GM19467 (cell line): ENCODE measurements at regions not wholly inside any gene's neighbourhood (a gene's known extent, or its start where the extent isn't known, plus 50 kb on each side); places are given as distances from the start of the nearest gene placed in this dataset.
"Not testable (repeated sequence)": the region's sequence is repeated elsewhere in the genome, so short reads cannot be mapped to it uniquely, and the experiment has no call there.

Experiments
- ATAC-seq: cut with Tn5 transposase; IDR thresholded peaks from one replicate; pipeline ENCODE4 v1.9.1; 2021; ENCODE audit warnings: mild to moderate bottlenecking, moderate library complexity; ENCODE audit not compliant: unreplicated experiment

DNA sequence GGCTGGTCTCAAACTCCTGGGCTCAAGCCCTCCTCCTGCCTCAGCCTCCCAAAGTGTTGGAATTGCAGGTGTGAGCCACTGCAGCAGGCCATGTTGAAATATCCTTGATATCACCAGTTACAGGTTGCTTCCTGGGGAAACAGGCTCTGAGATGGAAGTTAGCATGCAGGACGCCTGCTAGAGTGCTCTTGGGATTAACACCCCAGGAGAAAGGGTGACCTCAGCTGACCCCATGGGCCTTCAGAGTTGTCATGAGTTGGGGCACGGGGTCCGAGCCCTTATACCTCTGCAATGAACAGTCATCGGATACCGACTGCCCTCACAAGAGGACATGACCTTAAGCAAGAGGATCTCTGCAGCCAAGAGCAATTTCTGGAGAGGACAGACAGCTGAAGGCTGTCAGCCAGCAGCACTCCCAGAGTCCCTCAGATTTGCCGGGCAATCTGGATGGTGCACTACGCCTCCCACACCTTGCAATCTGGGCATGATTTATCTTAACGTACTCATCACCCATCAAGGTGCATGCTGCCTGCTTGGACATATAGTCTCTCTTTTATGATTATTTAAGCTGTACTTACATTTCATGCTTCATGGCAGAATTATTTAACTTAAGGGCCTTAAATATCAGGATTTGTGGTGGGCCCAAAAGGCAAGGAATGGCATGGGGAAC is 134.6 kb downstream of the ADSS2 start:
- ATAC-seq = no peak

DNA sequence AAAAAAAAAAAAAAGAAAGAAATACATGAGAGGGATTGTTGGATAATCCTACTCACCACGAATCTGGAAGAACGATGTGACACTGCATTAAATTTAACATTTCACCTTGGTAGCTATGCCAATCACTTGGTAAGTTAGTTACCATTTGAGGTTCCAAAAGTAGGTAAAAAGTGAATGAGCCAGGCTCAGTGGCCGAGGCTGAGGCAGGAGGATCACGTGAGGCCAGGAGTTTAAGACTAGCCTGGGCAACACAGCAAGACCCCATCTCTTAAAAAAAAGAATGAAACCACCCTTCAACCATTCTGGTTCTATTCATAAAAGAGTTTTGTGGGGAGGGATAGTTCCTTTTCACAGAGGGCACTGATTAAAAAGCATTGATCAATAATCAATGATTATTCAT is 133.6 kb downstream of the ADSS2 start:
- no peak for ATAC-seq

DNA sequence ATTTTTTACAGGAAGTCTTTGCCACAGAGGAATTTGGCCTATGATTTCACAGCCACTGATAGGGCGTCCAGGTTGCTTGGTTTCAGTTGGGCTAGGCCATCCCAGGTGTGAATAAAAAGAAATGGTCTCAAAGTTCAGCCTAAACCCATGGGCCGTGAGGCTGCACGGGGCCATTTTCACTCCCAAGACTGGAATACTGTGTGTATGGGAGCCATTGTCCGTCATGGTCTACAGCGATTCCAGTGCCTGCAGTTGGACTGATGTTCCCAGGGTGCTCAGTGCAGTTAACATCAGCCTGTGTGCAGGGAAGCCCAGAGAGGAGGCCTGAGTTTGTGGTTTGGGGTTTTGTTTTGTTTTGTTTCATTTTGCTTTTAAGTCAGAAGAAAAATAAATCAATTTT is 133.2 kb downstream of the ADSS2 start:
- no peak for ATAC-seq

DNA sequence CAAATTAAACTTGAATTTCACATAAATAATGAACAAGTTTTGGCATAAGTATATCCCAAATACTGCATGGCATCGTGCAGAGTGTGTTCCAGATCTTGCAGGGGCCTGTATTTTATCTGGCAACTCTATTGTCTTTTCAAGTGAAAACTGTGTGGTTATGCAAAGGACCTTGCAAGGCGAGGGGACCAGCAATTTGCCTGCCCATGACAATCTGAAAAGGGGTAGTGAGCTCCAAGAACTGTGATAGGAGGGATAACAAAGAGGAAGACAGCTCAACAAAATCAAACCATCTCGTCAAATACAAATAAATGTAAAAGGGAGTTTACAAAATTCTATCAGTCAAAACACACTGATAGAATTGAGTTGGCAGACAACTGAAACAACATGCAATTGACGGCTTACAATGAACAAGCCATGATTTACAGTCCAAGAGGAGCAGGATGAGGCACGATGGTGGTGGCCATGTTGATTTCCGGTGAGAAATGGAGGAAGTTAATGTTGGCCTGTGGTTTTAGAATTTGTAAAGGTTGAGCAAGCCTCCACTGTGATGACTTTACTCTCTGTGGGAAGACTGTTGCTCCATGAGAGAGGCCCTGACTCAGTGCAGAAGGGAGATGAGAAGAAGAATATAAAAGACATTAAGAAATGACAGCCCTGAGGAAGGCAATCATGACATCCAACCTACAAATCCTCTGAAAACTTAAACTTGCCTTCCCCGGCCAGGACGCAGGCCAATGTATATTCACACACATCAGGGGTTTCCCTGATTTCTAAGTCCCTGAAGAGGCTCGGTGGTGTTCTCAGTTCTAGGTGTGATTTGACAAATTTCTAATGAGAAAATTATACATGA is 132.2 kb downstream of the ADSS2 start:
- peak; percentile 69 for ATAC-seq

DNA sequence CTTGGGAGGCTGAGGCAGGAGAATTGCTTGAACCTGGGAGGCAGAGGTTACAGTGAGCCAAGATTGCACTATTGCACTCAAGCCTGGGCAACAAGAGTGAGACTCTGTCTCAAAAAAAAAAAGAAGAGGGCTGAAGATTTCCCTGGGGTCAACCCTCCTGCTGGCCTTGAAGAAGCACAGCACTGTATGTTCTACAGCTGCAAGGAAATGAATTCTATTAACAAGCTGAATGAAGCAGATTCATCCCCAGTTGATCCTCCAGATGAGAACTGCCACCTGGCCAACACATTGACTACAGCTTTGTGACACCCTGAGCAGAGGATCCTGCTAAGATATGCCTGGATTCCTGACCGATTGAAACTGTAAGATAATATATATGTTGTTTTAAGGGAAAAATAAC is 129.5 kb downstream of the ADSS2 start:
- ATAC-seq = no peak

DNA sequence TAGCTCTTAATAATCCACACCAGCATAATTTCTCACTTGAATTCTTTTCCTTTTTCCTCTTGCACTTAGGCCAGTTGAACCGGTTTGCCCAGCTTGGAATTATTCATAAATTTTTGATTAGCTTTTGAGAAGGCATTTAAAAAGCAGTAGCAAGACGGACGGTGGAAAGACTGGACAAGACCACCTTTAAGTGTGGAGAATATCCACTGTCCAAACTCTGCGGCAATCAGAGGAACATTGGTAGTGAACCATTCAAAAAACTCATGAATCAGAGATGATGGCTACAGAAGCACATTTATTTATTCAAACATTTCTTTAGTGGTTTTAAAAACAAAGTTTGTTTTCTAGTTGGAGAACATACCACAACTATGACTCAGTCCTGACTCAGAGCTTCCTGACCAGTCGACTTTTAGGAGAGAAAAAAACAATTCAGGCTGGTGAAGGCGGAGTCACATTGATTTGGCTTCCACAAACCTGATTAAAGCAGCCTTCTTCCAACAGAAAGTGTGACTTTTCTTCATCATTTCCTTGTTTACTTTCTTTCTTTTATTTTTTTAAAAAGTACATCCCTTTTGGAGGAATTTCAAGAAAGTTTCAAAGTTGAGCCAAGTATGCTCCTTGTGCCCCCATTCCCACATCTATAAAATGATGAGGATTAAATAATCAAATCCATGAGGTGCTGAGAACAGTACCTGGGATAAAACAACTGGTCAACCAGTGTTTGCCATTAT is 128.8 kb downstream of the ADSS2 start:
- ATAC-seq = no peak

DNA sequence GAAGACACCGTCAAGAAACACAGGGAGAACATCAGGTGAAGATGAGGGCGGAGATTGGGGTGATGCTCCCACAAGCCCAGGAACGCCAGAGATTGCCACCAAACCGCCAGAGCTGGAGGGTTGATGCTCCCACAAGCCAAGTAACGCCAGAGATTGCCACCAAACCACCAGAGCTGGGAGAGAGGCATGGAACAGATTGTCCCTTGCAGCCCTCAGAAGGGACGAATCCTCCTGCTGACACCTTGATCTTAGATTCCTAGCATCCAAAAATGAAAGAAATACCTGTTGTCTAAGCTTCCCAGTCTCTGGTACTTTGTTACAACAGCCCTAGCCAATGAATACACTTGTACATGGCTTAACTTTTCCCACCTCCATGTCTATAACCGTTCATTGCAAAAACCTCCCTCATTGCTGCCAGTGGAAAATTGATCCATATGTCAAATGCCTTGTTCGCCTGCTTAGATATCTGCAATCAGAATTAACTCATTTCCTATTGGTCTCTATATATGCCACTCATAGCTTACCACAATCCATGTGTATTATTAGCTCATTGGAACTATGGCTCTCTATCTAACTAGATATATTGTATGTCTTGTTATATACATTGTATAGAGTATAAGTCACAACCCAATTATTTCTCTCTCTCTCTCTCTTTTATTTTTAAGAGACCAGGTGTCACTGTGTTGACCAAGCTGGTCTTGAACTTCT is 127.4 kb downstream of the ADSS2 start:
- no peak for ATAC-seq

DNA sequence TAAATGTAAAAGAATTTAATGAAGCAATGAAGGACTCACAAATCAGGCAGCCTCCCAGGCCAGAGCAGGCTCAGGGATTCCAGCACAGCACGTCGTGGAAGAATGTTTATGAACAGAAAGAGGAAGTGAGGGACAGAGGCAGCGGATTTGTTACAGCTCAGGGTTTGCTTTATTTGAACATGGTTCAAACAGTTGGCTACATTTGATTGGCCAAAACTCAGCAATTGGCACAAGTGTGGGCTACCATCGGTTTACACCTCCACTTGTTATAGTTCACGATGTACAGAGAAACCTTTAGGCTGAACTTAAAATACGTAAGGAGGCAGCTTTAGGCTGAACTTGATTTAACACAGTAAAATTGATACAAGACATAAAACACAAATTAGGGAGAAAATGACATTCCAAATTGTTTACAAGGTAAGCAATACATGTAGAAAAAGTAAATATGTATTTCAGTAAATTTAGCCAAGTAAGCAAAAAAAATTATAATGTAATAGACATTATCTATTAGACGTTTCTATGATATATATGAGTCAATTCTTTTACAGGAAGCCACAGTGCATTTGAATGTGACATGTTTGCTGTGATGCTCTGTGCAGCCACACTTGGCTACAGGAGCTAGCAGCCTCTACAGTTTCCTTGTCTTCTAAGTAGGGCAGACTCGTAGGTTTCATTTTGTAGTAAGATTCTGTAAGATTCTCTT is 126.5 kb downstream of the ADSS2 start:
- peak; percentile 81 for ATAC-seq

DNA sequence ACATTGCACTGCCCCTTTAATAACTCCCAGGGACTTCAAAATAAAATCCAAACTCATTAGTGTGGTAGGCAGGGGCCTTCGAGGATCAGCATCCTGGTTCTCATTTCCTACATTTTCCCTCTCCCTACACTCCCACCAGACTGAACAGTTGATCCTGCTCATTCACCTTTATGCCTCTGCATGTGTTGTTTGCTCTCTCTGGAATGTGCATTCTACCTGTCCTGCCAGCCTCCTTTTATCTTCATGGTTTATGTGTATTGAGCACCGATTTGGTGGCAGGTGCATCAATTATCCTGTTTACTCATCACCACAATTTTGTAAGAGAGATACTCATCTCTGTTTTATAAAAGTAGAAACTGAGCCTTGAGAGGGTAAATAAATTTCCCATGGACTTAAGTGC is 125.0 kb downstream of the ADSS2 start:
- ATAC-seq = no peak

DNA sequence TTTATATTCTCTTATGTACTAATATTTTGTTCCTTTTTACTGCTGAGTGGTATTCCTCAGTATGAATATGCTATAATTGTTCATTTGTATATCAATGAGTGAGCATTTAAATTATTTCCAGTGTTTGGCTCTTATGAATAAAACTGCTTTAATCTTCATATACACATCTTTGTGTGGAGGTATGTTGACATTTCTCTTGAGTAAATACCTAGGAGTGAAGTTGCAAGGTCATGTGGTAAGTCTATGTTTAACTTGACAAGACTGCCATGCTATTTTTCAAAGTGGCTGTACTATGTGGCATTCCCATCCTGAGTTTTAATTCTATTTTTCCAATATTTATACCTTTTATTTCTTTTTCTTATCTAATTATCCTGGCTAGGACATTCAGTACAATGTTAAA is 124.2 kb downstream of the ADSS2 start:
- no peak for ATAC-seq

DNA sequence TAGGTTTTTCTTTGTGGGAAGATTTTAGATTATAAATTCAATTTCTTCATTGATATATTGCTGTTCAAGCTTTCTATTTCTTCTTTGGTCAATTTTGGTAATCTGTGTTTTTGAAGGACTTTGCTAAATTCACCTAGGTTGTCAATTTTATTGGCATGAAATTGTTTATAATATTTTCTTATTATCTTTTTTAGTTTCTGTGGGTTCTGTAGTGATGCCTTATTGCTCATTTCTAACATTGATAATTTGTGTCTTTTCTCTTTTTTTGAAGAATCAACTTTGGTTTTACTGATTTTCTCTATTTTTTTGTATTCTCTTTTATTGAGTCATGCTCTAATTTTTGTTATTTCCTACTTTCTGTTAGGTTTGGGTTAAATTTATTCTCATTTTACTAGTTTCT is 123.2 kb downstream of the ADSS2 start:
- ATAC-seq = no peak

DNA sequence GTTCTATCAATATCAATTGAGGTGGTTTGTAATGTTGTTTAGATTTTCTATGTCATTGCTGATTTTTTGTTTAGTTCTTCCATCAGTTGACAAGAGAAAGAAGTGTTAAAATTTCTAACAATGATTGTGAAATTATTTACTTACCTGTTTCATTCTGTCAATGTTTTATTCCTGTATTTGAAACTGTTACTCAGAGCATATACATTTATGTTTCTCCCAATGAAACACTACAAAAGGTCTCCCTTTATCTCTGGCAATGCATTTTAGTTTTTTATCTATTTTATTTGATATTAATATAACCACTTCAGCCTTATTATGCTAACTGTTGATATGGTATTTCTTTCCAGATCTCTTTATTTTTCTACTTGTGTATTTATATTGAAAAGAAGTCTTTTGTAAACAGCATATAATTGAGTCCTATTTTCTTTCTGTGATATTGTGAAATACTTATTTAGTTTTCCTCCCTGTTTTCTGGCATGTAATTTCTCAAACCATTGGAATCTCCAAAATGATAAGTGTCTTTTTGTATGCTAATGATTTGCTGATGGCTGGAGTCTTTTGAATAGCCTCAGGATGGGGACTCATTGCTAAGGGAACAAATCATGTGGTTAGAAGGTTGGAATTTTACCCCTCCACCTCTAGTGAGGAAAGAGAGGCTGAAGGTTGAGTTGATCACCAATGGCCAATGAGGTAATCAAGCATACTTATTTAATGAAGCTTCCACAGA is 122.0 kb downstream of the ADSS2 start:
- ATAC-seq = no peak

DNA sequence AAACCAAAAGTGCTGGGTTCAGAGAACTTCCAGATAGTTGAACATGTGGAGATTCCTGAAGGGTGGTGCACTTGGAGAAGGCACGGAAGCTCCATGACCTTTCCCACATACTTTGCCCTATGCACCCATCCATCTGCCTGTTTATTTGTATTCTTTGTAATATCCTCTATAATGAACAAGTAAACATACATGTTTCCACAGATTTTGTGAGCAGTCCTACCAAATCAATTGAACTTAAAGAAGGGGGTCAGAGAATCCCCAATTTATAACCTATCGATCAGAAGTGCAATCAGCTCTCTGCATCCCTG is 121.4 kb downstream of the ADSS2 start:
- ATAC-seq = no peak

DNA sequence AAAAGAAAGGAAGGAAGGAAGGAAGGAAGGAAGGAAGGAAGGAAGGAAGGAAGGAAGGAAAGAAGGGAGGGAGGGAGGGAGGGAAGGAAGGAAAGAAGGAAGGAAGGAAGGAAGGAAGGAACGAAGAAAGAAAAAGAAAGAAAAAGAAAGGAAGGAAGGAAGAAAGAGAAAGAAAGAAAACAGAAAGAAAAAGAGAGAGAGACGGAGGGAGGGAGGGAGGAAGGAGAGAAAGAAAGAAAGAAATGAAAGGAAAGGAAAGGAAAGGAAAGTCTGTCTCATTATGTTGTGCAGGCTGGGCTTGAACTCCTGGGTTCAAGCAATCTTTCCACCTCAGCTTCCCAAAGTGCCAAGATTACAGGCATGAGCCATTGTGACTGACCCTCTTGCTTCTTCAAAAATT is 118.9 kb downstream of the ADSS2 start:
- ATAC-seq = not testable (repeated sequence)

DNA sequence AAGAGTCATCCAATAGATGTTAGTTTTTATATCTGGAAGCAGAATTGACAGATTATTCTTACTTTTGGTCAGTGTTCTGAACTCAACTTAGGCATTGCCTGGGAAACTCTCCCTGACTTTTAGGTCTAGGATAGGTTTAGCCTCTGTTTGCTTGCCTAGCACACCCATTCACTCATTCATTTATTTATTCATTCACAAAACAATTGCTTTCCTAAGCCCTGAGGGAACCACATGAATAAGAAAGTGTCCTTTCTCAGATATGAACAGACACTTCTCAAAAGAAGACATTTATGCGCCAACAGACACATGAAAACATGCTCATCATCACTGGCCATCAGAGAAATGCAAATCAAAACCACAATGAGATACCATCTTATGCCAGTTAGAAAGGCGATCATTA is 117.4 kb downstream of the ADSS2 start:
- ATAC-seq = not testable (repeated sequence)

DNA sequence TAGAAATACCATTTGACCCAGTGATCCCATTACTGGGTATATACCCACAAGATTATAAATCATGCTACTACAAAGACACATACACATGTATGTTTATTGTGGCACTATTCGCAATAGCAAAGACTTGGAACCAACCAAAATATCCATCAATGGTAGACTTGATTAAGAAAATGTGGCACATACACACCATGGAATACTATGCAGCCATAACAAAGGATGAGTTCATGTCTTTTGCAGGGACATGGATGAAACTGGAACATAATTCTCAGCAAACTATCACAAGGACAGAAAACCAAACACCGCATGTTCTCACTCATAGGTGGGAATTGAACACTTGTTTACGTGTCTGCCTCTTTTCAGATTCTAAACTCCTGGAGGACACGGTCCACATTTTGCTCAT is 116.9 kb downstream of the ADSS2 start:
- not testable (repeated sequence) for ATAC-seq

DNA sequence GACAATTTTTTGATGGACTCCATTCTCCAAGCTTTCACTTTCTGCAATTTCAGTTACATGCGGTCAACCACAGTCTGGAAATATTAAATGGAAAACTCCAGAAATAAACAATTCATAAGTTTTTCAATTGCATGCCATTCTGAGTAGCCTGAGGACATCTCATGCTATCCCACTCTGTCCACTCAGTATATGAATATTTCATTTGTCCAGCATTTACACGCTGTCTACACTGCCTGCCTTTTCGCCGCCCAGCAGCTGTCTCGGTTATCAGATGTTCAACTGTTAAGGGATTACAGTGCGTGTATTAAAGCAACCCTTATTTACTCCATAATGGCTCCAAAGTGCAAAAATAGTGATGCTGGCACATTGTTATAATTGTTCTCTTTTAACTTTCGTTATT is 116.3 kb downstream of the ADSS2 start:
- ATAC-seq = no peak

DNA sequence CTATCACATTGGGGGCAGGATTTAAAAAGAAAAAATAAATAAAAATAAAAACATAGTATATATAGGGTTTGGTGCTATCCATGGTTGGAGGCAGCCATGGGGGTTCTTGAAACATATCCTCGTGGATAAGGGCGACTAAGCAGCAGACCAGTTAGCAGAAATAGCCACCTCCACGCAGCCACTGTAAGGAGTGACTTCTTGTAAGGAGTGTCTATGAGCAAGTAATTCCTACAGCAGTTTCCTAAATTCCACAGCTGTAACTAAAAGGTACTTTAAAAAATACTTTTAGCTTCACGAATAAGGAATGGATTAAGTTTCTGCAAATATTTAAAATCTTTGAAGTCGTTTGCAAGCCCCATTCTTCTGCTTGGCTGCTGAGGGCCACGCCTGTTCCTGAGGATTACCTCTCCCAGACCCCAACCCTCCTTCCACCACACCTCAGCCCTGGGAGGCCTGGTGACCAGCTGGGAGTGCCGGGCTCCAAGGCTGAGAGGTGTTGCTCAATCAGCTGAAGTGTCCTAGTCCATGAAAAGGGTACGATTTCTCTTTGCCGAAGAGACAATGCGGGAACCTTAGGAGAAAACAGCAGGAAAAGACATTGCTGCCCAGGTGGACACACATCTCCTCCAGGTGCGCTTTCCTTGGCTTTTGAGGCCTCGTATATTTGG is 115.3 kb downstream of the ADSS2 start:
- ATAC-seq = no peak

DNA sequence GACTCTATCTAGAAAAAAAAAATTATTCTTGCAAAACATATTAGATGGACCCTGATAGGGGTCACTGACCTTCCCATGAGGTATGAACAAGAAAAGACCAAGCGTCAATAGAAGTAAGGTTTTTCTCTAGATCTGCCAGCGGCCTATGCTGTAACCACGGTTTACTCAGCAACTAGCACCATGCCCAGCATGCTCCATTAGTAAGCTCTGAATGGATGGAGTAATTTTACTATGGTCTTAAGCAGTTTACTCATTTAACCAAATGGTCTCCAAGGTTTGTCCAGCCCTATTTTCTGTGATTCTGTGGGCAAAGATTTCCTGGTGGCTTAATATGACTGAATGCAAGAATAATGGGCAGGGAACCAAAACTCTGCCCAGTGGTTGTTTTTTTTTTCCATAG is 113.9 kb downstream of the ADSS2 start:
- no peak for ATAC-seq
